ENCODE measurements at regions not wholly inside any gene's neighbourhood (a gene's known extent, or its start where the extent isn't known, plus 50 kb on each side); places are given as distances from the start of the nearest gene placed in this dataset.
A peak's percentile ranks its signal among the peaks of the same experiment; 100 is the strongest.

DNA sequence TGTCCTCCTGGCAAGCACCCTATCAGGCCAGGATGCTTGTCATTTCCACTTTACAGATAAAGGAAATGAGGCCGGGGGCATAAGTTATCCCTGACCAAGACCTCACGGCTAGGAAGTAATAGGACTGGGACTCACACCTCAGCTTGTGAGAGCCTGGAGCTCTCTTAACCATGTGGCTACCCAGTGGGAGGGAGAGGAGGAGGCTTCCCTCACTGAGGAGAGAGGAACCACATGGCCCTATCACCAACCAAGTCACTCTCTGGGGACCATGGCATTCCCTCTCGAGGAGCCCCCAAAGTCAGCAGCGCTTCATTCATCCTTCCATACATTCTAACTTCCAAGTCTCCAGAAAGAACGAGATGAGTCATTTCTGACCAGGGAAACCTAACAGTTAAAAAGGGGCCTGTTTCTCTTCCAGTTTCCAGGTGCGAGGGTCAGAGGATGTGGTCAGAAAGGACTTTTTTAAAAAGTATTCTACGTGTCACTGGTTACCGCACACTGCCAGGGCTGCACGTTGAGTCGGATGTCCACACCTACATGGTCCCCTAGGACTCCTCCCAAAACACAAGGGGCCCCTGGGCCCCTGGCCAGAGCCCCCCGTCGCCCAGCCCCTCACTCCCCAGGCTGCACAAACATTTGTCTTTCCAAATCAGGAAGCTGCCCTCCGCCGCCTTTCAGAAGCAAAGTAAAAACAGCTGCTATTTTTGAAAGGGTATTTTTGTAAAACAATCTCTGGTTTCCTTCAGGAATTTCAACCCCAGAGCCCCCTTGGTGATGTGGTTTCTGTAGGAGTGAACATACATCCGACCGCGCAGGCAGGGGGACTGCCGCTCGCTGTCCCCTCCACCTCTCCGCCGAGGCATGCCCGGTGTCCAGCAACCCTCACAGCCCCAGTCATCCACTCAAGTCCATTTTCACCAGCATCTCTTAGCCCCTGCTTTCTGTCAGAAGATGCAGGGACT is 128.2 kb upstream of the CHST15 start:
- H3K4me3 ChIP-seq, result no peak overlapping the region
- H3K36me3 ChIP-seq, result no peaks in the 10 kb centered on the region
- peaks cover 3% of the 10 kb centered on the region for H3K27me3 ChIP-seq
- H3K9me3 ChIP-seq, result no peaks in the 10 kb centered on the region
- no peak for DNase-seq (ENCODE audit: low spot score in 2 of 2)
- no peak overlapping the region for H3K27ac ChIP-seq
- WGBS, result 62% methylated on average over 20 of the region's 22 CpGs
- H3K4me1 ChIP-seq, result peaks cover 21% of the 10 kb centered on the region
- TF ChIP-seq, protein P1, sequence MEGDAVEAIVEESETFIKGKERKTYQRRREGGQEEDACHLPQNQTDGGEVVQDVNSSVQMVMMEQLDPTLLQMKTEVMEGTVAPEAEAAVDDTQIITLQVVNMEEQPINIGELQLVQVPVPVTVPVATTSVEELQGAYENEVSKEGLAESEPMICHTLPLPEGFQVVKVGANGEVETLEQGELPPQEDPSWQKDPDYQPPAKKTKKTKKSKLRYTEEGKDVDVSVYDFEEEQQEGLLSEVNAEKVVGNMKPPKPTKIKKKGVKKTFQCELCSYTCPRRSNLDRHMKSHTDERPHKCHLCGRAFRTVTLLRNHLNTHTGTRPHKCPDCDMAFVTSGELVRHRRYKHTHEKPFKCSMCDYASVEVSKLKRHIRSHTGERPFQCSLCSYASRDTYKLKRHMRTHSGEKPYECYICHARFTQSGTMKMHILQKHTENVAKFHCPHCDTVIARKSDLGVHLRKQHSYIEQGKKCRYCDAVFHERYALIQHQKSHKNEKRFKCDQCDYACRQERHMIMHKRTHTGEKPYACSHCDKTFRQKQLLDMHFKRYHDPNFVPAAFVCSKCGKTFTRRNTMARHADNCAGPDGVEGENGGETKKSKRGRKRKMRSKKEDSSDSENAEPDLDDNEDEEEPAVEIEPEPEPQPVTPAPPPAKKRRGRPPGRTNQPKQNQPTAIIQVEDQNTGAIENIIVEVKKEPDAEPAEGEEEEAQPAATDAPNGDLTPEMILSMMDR (IDR thresholded peaks at IDR 0.05), result no peak
- TF ChIP-seq POLR2A (IDR thresholded peaks at IDR 0.05), result no peak

DNA sequence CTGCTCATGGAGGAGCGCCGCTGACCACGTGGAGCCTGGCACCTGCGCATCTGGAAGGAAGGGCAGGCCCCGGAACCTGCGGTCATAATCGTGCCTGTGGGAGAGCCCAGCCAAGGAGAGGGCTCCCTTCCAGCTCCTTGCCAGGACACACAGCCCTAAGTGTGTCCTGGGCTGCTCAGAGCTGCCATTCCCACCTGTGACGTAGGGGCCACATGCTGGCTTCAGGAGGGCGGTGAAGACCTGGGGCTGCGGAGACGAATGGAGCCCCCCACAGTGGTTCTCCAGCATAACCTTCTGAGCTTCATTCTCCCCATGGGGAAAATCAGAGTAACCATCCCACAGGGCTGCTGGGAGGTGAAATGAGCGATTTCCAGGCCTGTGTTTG is 127.6 kb upstream of the CHST15 start:
- TF ChIP-seq POLR2AphosphoS5 (IDR thresholded peaks at IDR 0.05), result no peak
- TF ChIP-seq EP300 (IDR thresholded peaks at IDR 0.05), result no peak
- no peak for TF ChIP-seq POLR2A (IDR thresholded peaks at IDR 0.05)
- TF ChIP-seq, protein P1 (IDR thresholded peaks at IDR 0.05), result no peak
- peak in 1 of 2 donors; percentile 53 for DNase-seq (ENCODE audit: low spot score in 2 of 2)
- H3K4me3 ChIP-seq, result no peak overlapping the region
- peaks cover 3% of the 10 kb centered on the region for H3K27me3 ChIP-seq
- peaks cover 21% of the 10 kb centered on the region for H3K4me1 ChIP-seq
- H3K27ac ChIP-seq, result no peak overlapping the region
- H3K9me3 ChIP-seq, result no peaks in the 10 kb centered on the region
- 78% methylated on average over 9 of the region's 12 CpGs for WGBS
- no peaks in the 10 kb centered on the region for H3K36me3 ChIP-seq

DNA sequence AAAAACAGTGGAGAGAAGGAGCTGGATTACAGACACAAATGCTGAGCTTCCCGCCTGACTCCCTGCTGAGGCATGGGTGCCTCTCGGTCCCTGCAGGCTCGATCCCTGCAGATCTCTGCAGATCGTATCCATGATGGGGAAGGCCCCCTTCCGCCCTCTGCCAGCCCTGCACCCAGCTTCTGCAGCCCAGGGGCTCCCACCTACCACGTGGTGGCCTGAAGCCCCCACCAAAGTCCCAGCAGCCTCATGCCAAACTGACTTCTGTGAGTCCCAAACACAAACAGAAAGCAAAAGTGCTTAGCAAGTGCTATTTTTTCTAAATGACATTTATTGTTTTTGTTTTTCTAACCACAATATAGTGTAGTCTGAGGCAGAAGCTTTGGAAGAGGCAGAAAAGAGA is 127.1 kb upstream of the CHST15 start:
- Histone ChIP-seq H3K4me1 (peaks cover 21% of the 10 kb centered on the region), H3K9me3 (no peaks in the 10 kb centered on the region), H3K4me3 (no peak overlapping the region), H3K36me3 (no peaks in the 10 kb centered on the region), H3K27me3 (peaks cover 3% of the 10 kb centered on the region), H3K27ac (no peak overlapping the region)
- 72% methylated on average over 6 of the region's 6 CpGs for WGBS
- peak in 1 of 2 donors; percentile 21 for DNase-seq (ENCODE audit: low spot score in 2 of 2)
- TF ChIP-seq, protein P1 (IDR thresholded peaks at IDR 0.05), result no peak
- no peak for TF ChIP-seq EP300 (IDR thresholded peaks at IDR 0.05)
- no peak for TF ChIP-seq POLR2A (IDR thresholded peaks at IDR 0.05)
- TF ChIP-seq POLR2AphosphoS5 (IDR thresholded peaks at IDR 0.05), result no peak

DNA sequence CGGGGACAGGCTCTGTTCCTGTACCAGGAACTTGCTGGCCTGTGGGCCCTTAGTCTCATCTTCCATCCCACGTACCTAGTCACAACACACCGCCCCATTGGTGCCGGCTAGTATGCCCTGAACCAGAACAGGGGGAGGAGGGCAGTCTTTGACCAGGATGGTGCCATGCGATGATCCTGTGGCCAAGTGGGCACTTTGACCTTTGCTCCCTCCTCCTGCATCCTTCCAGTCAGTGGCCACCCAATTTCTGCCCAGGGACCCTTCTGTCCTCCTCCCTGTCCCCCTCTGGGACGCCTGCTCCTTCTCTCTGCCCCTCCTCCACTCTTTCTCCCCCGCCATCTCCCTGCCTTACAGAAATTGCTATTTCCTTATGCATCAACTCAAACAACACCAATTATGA is 126.3 kb upstream of the CHST15 start:
- Histone ChIP-seq H3K4me1 (peaks cover 21% of the 10 kb centered on the region), H3K9me3 (no peaks in the 10 kb centered on the region), H3K4me3 (no peak overlapping the region), H3K36me3 (no peaks in the 10 kb centered on the region), H3K27me3 (peaks cover 3% of the 10 kb centered on the region), H3K27ac (no peak overlapping the region)
- DNase-seq (ENCODE audit: low spot score in 2 of 2), result no peak
- no peak for TF ChIP-seq POLR2AphosphoS5 (IDR thresholded peaks at IDR 0.05)
- TF ChIP-seq EP300 (IDR thresholded peaks at IDR 0.05), result no peak
- no peak for TF ChIP-seq POLR2A (IDR thresholded peaks at IDR 0.05)
- TF ChIP-seq, protein P1 (IDR thresholded peaks at IDR 0.05), result no peak
- 81% methylated on average over 7 of the region's 7 CpGs for WGBS

DNA sequence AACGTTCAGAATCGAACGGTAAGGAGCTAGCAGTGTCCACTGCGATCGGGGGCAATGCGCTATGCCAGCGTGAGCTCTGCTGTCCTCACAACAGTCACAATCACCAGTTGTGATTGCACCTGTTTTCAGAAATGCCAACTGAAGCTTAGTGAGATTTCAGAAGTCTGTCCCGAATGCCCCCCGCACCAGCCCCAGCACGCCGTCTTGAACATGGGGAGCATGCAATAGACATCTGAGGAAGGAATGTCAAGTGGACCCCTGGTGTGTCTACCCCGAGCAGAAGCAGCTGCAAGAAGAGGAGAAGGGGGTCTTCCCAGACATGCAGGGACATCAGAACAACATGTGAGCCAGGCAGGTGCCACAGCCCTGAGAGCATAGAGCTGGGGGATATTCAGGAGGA is 125.7 kb upstream of the CHST15 start:
- TF ChIP-seq, protein P1 (IDR thresholded peaks at IDR 0.05), result no peak
- no peak for TF ChIP-seq POLR2A (IDR thresholded peaks at IDR 0.05)
- no peak for TF ChIP-seq POLR2AphosphoS5 (IDR thresholded peaks at IDR 0.05)
- TF ChIP-seq EP300 (IDR thresholded peaks at IDR 0.05), result no peak
- WGBS, result 83% methylated on average over 12 of the region's 12 CpGs
- DNase-seq (ENCODE audit: low spot score in 2 of 2), result no peak
- no peak overlapping the region for H3K27ac ChIP-seq
- no peaks in the 10 kb centered on the region for H3K36me3 ChIP-seq
- peaks cover 3% of the 10 kb centered on the region for H3K27me3 ChIP-seq
- H3K4me1 ChIP-seq, result peaks cover 21% of the 10 kb centered on the region
- H3K9me3 ChIP-seq, result no peaks in the 10 kb centered on the region
- H3K4me3 ChIP-seq, result no peak overlapping the region

Measured in suprapubic skin (tissue), 4 donors.